ENCODE measurements at regions not wholly inside any gene's neighbourhood (a gene's known extent, or its start where the extent isn't known, plus 50 kb on each side); places are given as distances from the start of the nearest gene placed in this dataset.
"Not testable (repeated sequence)": the region's sequence is repeated elsewhere in the genome, so short reads cannot be mapped to it uniquely, and the experiment has no call there.

DNA sequence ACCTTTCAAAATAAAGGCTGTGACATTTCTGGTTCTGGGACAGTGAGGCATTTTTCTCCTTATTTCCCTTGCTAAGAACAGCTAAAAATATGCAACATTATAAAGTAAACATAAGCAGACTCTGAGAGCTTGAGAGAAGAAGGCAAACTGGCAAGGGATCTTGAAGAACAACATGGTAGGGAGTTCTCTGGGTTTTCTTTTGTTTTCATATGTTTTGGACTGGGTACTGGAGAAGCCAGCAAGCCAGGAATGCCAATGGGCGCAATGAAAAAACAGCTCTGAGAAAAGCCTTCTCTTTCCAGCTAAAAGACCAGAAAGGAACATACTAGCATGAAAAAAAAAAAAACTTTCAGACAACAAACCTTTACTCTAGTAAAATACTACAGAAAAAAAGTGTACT lies 351.4 kb upstream of the HS6ST1 start:
- TF ChIP-seq, protein P1, sequence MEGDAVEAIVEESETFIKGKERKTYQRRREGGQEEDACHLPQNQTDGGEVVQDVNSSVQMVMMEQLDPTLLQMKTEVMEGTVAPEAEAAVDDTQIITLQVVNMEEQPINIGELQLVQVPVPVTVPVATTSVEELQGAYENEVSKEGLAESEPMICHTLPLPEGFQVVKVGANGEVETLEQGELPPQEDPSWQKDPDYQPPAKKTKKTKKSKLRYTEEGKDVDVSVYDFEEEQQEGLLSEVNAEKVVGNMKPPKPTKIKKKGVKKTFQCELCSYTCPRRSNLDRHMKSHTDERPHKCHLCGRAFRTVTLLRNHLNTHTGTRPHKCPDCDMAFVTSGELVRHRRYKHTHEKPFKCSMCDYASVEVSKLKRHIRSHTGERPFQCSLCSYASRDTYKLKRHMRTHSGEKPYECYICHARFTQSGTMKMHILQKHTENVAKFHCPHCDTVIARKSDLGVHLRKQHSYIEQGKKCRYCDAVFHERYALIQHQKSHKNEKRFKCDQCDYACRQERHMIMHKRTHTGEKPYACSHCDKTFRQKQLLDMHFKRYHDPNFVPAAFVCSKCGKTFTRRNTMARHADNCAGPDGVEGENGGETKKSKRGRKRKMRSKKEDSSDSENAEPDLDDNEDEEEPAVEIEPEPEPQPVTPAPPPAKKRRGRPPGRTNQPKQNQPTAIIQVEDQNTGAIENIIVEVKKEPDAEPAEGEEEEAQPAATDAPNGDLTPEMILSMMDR (IDR thresholded peaks at IDR 0.05; ENCODE audit: control insufficient read depth, insufficient read depth, low read depth, low read length, missing control alignments), result no peak
- no peak overlapping the region for H3K4me3 ChIP-seq (ENCODE audit: control insufficient read depth, low read depth, low read length)
- no peak for DNase-seq (ENCODE audit: low read depth)

DNA sequence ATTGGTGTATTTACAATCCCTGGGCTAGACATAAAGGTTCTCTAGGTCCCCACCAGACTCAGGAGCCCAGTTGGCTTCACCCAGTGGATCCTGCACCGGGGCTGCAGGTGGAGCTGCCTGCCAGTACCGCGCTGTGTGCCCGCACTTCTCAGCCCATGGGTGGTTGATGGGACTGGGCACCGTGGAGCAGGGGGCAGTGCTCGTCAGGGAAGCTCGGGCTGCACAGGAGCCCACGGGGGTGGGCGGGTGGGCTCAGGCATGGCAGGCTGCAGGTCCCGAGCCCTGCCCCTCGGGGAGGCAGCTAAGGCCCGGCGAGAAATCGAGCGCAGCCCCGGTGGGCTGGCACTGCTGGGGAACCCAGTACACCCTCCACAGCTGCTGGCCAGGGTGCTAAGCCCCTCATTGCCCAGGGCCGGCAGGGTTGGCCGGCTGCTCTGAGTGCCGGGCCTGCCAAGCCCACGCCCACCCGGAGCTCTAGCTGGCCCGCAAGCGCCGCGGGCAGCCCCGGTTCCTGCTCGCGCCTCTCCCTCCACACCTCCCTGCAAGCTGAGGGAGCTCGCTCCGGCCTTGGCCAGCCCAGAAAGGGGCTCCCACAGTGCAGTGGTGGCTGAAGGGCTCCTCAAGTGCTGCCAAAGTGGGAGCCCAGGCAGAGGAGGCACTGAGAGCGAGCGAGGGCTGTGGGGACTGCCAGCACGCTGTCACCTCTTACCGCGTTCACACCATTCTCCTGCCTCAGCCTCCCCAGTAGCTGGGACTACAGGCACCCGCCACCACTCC lies 353.5 kb upstream of the HS6ST1 start:
- not testable (repeated sequence) for DNase-seq (ENCODE audit: low read depth); H3K4me3 ChIP-seq (ENCODE audit: control insufficient read depth, low read depth, low read length)

DNA sequence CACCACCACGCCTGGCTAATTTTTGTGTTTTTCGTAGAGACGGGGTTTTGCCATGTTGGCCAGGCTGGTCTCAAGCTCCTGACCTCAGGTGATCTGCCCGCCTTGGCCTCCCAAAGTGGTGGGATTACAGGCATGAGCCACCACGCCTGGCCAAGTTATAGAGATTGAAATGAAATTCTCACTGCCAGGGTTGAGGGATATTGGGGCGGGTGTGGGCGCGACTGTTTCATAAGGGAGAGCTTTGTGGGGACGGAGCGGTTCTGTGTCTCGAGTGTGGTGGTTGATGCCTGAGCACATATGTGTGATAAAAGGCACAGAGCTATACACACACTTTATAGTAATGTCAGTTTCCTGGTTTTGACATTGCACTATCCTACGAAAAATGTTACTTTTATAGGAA lies 361.0 kb upstream of the HS6ST1 start:
- DNase-seq (ENCODE audit: low read depth); H3K4me3 ChIP-seq (ENCODE audit: control insufficient read depth, low read depth, low read length): not testable (repeated sequence)

DNA sequence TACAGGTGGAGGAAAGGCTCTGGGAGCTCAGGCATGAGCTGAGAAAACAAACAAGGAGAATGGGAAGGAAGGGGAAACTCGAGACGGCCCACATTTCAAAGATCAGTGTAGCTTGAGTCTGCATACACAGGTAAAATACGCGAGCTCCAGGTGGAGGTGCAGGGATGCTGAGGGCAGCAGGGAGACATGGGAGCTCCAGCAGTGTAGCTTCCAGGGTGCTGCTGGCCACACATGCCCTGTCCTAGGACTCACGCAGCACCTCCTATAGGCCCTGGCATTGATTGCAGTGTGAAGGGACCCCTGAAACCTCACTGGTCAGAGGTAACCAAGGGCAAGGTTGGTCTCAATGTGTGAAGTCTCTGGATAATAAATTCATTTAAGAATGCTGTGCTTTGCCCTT lies 362.8 kb upstream of the HS6ST1 start:
- DNase-seq (ENCODE audit: low read depth), result no peak
- H3K4me3 ChIP-seq (ENCODE audit: control insufficient read depth, low read depth, low read length), result no peak overlapping the region
- TF ChIP-seq, protein P1 (IDR thresholded peaks at IDR 0.05; ENCODE audit: control insufficient read depth, insufficient read depth, low read depth, low read length, missing control alignments), result no peak

DNA sequence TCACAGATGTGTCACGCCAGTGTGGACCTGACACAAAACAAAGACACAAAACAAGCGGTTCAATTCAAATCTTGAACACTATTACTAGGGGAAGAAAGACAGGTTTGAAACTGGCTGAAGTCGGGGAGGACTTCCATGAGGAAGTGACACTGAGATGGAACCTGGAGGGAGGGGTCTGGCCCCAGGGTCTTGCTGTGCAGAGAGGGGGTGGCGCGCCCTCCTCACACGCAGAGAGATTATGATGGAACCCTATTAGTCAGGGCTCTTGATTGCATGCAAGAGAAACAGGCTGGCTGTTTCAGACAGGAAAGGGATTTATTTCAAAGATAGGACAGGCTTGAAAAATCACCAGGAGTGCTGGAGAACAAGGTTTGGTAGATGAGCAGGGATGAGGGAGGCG lies 363.6 kb upstream of the HS6ST1 start:
- TF ChIP-seq, protein P1 (IDR thresholded peaks at IDR 0.05; ENCODE audit: control insufficient read depth, insufficient read depth, low read depth, low read length, missing control alignments), result no peak
- no peak for DNase-seq (ENCODE audit: low read depth)
- H3K4me3 ChIP-seq (ENCODE audit: control insufficient read depth, low read depth, low read length), result no peak overlapping the region

DNA sequence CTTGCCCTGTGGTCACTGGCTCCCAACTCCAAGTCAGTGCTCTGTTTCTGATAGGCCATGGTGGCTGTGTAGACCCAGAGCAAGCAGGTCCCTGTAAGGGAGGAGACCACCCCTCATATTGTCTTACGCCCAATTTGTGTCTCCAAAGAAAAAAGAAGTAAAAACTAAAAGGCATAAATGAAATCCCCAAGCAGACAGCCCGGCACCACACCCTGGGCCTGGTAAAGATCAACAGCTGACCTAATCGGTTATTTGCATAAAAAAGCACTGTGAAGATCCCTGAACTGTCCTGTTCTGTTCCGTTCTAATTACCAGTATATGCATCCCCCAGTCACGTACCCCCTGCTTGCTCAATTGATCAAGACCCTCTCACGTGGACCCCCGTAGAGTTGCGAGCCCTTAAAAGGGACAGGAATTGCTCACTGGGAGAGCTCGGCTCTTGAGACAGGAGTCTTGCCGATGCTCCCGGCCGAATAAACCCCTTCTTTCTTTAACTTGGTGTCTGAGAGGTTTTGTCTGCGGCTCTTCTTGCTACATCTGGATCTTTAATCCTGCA lies 364.1 kb upstream of the HS6ST1 start:
- DNase-seq (ENCODE audit: low read depth), result no peak
- H3K4me3 ChIP-seq (ENCODE audit: control insufficient read depth, low read depth, low read length), result no peak overlapping the region
- TF ChIP-seq, protein P1 (IDR thresholded peaks at IDR 0.05; ENCODE audit: control insufficient read depth, insufficient read depth, low read depth, low read length, missing control alignments), result no peak

DNA sequence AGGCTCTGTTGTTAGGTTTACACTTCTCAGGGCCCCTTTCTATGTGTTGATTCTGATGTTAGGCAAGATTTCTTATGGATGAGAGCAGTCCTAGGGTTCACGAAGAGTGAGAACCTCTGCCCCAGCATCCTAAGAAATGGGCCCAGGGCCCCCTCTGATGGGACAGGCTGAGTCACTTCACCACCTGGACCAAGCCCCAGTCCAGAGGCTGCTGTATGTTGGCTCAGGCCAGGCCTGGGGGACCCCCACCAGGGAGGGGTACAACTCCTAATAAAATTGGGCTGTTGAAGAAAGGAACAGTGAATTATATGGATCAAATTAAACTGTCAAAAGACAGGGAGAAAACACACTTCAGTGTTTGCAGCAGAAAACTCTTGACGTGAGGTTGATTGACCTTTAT lies 365.9 kb upstream of the HS6ST1 start:
- TF ChIP-seq, protein P1 (IDR thresholded peaks at IDR 0.05; ENCODE audit: control insufficient read depth, insufficient read depth, low read depth, low read length, missing control alignments), result no peak
- no peak for DNase-seq (ENCODE audit: low read depth)
- no peak overlapping the region for H3K4me3 ChIP-seq (ENCODE audit: control insufficient read depth, low read depth, low read length)
